ENCODE measurements at regions not wholly inside any gene's neighbourhood (a gene's known extent, or its start where the extent isn't known, plus 50 kb on each side); places are given as distances from the start of the nearest gene placed in this dataset.

DNA sequence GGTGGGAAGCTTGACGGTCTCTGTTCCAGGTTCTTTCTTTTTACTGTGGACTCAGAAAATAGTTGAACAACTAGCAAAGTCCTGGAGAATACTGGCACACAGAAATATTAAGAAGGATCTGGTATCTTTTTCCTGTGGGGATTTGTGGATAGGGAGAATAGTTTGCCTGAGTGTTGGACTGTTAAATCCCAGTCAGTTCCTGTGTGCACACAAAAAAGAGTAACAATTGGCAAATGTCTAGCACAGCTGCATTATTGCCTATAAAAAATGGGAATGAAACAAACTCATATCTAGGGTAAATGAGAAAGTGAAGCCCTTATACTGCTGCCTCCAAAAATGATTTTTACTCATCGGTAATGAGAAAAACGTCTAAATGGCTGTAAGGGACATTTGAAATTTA is 828.2 kb downstream of the JRKL start:
- ATAC-seq (no peak), DNase-seq (ENCODE audit: low read depth in 1 of 2, low spot score in 1 of 2) (no peak), FAIRE-seq (no peak)
- H3K4me2 ChIP-seq, result no peak overlapping the region
- WGBS (ENCODE audit: missing lambda C conversion rate), result 35% methylated on average over 3 of the region's 3 CpGs
- POLR2A ChIA-PET, result no interaction called here
- no peaks in the 10 kb centered on the region for H3K4me1 ChIP-seq
- H3K9me3 ChIP-seq, result no peaks in the 10 kb centered on the region
- no peak overlapping the region for H3K27ac ChIP-seq
- TF ChIP-seq NR3C1 (IDR thresholded peaks at IDR 0.05) (no peak), KDM1A (IDR thresholded peaks at IDR 0.05; ENCODE audit: low read depth) (no peak), SREBF2 (IDR thresholded peaks at IDR 0.05) (no peak), CHD2 (IDR thresholded peaks at IDR 0.05; ENCODE audit: low read length, partially characterized antibody) (no peak), RNF2 (IDR thresholded peaks at IDR 0.05; ENCODE audit: borderline replicate concordance, low read depth) (no peak), ZSCAN20 (CRISPR knock-in tag; IDR thresholded peaks at IDR 0.05) (no peak), CEBPB (IDR thresholded peaks at IDR 0.05) (no peak), JUNB (IDR thresholded peaks at IDR 0.05) (no peak), RAD21 (conservative IDR thresholded peaks at IDR 0.05 in 1 of 2, IDR thresholded peaks at IDR 0.05 in 1 of 2) (no peak), JUN (IDR thresholded peaks at IDR 0.05) (no peak), NFE2L2 (conservative IDR thresholded peaks at IDR 0.05; ENCODE audit: low read length) (no peak), RARB (CRISPR knock-in tag; IDR thresholded peaks at IDR 0.05) (no peak), NPAS2 (CRISPR knock-in tag; IDR thresholded peaks at IDR 0.05; ENCODE audit: borderline replicate concordance) (no peak), CBX8 (IDR thresholded peaks at IDR 0.05) (no peak), PHF8 (IDR thresholded peaks at IDR 0.05; ENCODE audit: borderline replicate concordance, low read depth) (no peak)
- TF ChIP-seq, protein P1, sequence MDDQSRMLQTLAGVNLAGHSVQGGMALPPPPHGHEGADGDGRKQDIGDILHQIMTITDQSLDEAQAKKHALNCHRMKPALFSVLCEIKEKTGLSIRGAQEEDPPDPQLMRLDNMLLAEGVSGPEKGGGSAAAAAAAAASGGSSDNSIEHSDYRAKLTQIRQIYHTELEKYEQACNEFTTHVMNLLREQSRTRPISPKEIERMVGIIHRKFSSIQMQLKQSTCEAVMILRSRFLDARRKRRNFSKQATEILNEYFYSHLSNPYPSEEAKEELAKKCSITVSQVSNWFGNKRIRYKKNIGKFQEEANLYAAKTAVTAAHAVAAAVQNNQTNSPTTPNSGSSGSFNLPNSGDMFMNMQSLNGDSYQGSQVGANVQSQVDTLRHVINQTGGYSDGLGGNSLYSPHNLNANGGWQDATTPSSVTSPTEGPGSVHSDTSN (IDR thresholded peaks at IDR 0.05), result no peak
- TF ChIP-seq, protein P2, sequence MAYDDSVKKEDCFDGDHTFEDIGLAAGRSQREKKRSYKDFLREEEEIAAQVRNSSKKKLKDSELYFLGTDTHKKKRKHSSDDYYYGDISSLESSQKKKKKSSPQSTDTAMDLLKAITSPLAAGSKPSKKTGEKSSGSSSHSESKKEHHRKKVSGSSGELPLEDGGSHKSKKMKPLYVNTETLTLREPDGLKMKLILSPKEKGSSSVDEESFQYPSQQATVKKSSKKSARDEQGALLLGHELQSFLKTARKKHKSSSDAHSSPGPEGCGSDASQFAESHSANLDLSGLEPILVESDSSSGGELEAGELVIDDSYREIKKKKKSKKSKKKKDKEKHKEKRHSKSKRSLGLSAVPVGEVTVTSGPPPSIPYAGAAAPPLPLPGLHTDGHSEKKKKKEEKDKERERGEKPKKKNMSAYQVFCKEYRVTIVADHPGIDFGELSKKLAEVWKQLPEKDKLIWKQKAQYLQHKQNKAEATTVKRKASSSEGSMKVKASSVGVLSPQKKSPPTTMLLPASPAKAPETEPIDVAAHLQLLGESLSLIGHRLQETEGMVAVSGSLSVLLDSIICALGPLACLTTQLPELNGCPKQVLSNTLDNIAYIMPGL (CRISPR knock-in tag; IDR thresholded peaks at IDR 0.05; ENCODE audit: borderline replicate concordance), result no peak
- TF ChIP-seq, protein P3, sequence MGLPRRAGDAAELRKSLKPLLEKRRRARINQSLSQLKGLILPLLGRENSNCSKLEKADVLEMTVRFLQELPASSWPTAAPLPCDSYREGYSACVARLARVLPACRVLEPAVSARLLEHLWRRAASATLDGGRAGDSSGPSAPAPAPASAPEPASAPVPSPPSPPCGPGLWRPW (IDR thresholded peaks at IDR 0.05), result no peak
- CTCF ChIA-PET, result no interaction called here
- no peak overlapping the region for H3K4me3 ChIP-seq

GRCh38 chr11:97223647-97224046 is 833.8 kb downstream of the JRKL start:
- Histone ChIP-seq H3K27ac (no peak overlapping the region), H3K4me3 (no peak overlapping the region), H3K9me3 (no peaks in the 10 kb centered on the region), H3K4me2 (no peak overlapping the region), H3K4me1 (no peaks in the 10 kb centered on the region)
- POLR2A ChIA-PET, result no interaction called here
- no peak for DNase-seq (ENCODE audit: low read depth in 1 of 2, low spot score in 1 of 2)
- TF ChIP-seq BCL3 (IDR thresholded peaks at IDR 0.05), result no peak
- no peak for TF ChIP-seq POLR2AphosphoS2 (conservative IDR thresholded peaks at IDR 0.05; ENCODE audit: low read length)
- TF ChIP-seq MAFK (IDR thresholded peaks at IDR 0.05; ENCODE audit: partially characterized antibody), result no peak
- TF ChIP-seq GATA3 (IDR thresholded peaks at IDR 0.05; ENCODE audit: borderline replicate concordance), result no peak
- TF ChIP-seq ZC3H11A (IDR thresholded peaks at IDR 0.05), result no peak
- no peak for TF ChIP-seq SMC3 (IDR thresholded peaks at IDR 0.05)
- TF ChIP-seq, protein P4, sequence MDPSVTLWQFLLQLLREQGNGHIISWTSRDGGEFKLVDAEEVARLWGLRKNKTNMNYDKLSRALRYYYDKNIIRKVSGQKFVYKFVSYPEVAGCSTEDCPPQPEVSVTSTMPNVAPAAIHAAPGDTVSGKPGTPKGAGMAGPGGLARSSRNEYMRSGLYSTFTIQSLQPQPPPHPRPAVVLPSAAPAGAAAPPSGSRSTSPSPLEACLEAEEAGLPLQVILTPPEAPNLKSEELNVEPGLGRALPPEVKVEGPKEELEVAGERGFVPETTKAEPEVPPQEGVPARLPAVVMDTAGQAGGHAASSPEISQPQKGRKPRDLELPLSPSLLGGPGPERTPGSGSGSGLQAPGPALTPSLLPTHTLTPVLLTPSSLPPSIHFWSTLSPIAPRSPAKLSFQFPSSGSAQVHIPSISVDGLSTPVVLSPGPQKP (IDR thresholded peaks at IDR 0.05; ENCODE audit: low read depth, low read length), result no peak
- TF ChIP-seq HDAC2 (IDR thresholded peaks at IDR 0.05), result no peak
- TF ChIP-seq HEYL (CRISPR knock-in tag; IDR thresholded peaks at IDR 0.05), result no peak
- no peak for TF ChIP-seq HOXB5 (CRISPR knock-in tag; IDR thresholded peaks at IDR 0.05)
- CTCF ChIA-PET, result no interaction called here
- WGBS (ENCODE audit: missing lambda C conversion rate), result 0% methylated on average over 3 of the region's 3 CpGs
- ATAC-seq, result no peak
- no peak for FAIRE-seq

Measured in A549 (cell line).